ENCODE measurements at regions not wholly inside any gene's neighbourhood (a gene's known extent, or its start where the extent isn't known, plus 50 kb on each side); places are given as distances from the start of the nearest gene placed in this dataset.

DNA sequence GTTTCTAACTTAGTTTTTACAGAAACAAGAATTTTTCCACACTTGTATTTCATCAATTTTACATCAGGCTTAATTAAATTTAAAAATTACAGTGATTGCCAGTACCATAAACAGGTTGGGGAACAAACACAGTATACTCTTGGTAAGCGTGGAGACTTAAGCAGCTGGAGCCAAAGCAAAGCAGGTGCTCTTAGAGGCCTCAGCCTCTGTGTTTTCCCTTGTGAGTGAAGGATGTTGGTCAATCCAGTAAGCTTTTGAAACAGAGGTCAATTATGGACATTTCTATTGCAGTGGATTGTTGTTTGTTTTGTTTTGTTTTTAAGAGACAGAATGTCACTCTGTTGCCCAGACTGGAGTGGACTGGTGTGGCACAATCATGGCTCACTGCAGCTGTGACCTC, 100.6 kb upstream of the CELF2 start:
- no peak for DNase-seq (ENCODE audit: low read depth, low spot score)

DNA sequence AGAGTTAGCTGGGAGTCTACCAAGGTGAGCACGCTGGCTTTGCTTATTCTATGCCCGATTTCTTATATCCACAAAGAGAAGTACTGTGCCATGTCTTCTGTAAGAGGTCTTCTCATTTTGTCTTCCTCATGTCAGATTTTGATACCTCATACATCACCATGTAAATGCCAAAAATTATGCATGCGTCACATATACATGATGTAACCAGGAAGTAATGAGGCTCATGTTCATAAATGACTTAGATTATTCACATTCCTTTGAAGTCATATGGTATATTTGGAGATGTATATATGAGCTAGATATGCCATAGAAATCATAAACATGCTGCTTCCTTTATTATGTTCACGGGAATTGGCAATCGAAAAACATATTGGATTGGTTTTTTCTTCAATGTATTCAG, 97.7 kb upstream of the CELF2 start:
- DNase-seq (ENCODE audit: low read depth, low spot score) = no peak

DNA sequence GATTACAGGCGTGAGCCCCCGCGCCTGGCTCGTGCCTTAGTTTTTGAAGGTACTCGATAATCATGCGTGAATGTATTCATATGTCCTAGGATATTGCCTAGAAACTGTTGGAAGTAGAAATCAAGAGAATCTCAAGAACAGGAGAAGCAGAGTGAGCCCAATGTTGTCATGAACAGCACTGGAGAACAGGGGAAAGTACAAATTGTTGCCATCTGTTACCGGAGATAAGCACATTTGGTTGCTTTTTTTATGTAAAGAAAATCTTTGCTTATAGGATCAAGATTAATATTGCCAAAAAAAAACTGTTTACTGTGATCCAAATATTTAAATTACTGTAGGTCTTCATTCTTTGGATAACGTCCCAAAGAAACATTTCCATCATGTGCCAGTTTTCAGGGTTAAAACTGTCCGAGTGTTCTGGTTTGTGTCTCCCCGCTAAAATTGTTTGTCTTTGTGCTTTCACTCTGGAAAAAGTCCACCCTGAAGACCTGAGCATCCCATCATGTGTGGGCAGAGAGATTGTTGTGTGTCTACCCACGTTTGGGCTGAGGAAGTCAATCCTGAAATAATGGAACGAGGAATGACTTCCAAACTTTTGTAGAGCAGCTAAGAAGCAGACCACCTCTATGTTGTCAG, 95.7 kb upstream of the CELF2 start:
- DNase-seq (ENCODE audit: low read depth, low spot score) = no peak

DNA sequence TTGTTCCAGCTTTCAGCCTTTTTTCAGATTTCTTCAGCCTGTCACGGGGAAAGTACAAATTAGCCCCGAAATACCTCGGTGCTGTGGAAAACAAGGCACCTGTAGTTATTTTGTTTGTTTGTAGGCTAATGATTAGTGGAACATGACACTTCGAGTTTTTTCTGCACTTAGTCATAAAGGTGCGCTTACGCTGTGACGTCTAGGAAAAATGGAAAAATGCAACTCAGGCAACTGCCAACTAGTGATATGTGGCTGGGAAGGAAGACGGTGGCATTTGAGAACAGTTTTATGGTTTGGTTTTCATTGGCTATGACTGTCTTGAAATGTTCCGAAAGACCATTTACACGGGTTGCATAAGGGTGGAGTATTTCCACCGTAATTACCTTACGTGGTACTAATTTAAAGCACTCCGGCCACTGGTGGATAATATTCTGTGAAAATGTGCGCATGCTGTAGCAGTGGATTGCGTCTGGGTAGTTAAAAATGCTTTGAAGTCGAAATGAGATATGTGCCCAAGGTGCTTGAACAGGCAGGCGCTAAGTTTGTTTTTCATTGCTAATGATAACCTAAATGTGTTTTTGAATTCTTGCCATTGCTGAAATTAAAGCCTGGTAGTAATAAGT, 94.5 kb upstream of the CELF2 start:
- no peak for DNase-seq (ENCODE audit: low read depth, low spot score)

DNA sequence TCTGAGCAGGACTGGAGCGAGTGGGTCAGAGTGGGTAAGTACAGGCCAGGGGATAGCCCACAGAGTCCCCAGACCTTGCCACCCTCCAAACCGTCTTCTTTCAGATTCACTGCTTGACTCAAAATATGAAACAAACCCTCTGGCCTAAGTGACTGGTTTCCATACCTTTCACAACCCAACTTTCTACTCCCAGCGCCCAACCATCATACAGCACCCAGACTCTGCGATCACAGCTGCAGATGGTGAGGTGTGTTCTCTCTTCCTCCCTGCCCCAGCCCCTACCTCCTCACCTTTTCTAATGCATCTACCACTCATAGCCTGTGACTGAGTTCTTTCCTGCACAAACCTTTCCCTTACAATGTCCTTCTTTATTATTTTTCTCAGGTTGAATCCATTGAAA, 92.0 kb upstream of the CELF2 start:
- no peak for DNase-seq (ENCODE audit: low read depth, low spot score)

DNA sequence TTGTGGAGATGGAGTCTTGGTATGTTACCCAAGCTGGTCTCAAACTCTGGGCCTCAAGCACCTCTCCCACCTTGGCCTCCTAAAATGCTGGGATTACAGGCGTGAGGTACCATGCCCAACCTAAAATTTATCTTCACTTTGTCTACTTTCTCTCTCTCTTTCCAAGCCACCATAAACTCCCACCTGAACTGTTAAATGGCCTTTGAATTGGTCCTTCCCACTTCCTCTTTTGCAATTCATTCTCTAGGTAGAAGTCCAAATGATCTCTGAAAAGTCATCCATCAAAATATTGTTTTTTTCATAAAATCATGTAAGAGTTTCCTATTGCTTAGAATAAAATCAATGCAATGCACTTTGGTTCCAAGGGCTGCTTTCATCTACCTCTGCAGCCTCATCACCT, 90.1 kb upstream of the CELF2 start:
- no peak for DNase-seq (ENCODE audit: low read depth, low spot score)

DNA sequence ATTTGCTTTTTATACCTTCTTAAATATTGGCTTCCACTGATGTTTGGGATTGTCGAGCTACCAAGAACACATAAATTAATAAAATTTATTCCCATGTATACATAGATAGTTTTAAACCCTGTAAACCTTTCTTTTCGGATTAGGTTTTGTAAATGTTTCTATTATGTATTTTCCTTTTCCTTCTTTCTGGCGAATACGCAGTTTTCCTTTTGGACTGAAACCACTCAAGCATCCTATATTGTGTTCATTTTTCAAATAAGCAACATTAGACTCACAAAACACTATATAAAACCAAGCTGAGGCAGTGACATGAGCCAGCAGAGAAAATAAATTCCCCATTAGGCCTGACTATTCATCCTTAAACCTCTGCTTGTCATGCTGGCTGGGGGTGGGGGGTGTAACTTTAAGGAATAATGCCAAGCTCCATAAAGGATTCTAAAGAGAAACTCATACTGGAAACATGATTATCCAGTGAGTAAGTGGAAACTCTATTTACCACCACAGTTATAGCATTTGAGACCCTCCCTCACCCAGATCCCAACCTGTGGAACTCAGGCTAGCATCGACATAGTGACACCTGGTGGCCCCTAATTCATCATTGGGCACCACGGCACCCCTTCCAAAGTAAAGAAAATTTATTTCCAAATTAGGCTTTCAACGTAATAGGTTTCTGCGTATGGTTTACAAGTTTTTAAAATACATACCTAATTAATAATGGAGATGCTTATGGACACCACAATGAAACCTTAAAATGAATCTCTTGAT, 86.5 kb upstream of the CELF2 start:
- no peak for DNase-seq (ENCODE audit: low read depth, low spot score)

DNA sequence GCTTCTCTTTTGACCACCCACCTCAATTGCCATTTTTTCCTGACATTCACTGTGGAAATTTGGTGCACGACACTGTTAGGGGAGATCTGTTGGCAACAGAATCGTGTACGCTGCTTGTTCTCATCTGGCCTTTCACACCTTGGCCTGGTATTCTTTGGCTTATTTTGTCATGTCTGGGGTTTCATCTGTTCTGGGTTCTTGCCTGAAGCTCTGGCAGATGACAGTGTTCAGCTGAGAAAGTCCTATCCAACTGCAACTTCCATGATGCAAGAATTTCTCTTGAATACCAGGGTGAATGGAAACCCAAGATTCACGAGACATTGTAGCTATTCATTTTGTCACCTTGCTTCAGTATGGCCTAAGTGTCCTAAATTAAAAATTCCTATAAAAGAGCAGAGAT, 82.6 kb upstream of the CELF2 start:
- DNase-seq (ENCODE audit: low read depth, low spot score) = no peak

DNA sequence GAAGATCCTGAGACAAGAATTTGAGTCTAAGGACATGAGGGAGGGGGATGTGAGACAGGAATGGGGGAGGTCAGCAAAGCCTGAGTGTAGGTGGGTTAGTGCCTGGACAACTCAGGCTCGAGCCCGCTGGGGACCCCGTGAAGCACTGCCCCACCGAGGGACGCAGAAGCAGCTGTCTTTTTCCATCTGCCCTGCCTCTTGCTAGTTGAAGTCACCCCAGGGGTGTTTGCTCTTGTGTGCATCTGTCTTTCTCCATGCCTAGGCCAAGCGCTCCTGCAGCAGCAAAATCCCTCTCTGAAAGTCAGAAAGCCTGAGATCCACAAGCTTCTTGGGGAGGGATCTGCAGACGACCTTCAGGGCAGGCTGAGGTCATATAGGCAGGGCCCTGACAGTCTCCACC, 79.0 kb upstream of the CELF2 start:
- DNase-seq (ENCODE audit: low read depth, low spot score) = no peak

DNA sequence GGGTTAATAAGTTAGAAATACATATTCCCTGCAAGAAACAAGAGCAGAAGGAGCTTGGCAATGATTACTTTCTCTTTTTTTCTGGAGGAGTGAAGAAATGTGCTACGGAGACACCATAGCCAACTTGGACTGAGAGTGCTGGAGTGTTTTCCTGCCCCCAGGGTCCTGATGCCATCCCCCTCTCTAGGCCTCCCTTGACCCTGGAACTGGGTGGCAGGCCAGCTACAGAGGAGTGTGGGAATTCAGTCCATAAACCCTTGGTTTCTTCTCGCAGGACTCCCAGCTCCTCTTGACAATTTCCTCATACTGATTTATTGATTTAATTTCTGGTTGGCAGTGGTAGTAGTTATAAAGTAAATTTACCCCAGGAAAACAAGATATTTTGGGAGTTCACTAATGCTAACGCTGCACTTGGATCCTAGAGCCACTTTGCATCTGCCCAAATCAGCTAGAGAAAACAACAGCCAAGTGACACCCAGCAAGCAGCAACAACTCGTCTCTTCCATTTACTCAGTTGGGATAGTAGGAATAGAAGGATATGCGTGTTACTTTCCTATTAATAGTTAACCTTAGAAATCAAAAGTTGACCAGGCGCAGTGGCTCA, 76.4 kb upstream of the CELF2 start:
- no peak for DNase-seq (ENCODE audit: low read depth, low spot score)

DNA sequence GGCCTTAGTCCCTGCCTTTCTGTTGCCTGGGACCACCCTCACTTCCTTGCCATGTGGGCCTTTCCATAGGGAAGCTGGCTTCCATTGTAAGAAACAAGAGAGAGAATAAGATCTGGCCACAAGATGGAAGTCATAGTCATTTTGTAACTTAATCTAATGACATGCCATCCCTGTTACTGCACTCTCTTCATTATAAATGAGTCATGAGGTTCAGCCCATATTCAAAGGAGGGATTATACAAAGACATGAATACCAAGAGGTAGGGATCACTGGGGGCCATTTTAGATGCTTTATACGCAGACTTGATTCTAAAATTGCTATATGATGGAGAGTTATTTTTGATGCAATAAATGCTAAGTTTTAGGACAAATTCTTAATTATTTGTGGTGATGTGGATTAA, 75.2 kb upstream of the CELF2 start:
- DNase-seq (ENCODE audit: low read depth, low spot score) = no peak

DNA sequence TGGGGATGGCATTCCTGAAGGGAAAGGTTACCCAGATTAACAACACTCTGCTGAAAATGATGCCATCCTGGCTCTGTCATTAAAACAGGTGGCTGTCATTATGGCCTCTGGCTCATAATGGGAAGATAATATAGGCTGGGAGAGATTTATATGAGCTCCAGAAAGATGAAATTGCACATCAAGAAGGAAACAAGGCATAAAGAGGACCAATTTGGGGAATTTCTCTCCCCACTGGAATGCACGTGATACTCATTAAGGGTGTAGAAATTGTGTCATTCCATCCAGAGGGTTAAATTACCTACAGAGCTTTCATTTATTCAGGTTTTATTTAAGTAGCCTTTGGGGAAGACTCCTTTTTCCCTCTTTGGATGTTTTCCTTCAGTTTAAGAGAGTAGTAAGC, 71.6 kb upstream of the CELF2 start:
- no peak for DNase-seq (ENCODE audit: low read depth, low spot score)

DNA sequence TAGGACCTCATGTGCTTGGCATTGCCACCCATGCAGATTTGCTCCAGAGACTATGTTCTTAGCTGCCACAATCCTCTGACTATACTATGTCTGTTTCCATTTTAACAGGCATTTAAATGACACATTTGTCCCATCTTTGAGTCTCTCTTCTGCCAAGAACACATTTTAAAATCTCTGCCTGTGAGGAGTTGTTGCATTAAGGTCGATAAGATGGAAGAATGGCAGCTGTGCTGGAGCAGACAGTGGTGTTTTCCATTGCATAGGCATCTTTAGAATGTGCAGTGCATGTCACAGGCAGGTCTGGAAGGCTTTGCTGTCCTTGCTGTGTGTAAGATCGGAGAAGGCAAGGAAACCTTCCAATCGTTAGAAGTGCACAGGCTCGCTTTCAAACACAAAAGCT, 70.9 kb upstream of the CELF2 start:
- no peak for DNase-seq (ENCODE audit: low read depth, low spot score)

DNA sequence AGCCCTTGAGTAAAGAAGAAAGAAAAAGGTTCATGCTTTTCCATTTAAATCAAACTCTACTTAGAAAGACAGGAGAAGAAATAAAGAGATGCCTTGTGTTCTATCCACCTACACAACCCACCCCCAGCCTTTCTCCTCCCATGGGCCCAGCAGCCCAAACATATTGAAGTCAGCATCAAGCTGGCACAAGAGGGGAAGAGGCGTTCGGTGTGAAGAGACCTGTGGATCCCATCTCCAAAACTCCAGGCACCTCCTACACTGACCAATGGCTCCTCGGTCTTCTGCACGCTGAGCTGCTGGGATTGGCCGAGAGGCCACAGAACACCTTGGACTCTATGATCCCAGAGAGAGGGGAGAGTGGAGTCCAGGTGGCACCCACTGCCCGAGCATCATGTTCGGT, 66.0 kb upstream of the CELF2 start:
- no peak for DNase-seq (ENCODE audit: low read depth, low spot score)

DNA sequence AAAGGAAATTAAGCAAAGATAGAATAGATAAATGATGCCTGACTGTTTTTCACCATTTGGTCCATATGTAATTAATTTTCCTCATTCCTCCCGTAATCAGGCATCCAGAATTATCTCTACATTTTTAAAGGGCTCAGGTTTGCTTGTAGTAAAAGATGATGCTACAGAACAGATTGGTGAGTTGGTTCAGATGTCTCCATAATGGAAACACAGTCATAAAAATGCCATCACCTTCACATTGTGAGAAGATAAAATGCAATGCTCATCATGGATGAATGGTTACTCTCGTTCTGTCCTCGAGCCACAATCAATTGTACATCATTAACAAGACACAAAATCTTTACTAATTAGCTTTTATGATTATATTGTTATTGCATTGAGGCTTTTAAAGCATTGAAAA, 64.9 kb upstream of the CELF2 start:
- DNase-seq (ENCODE audit: low read depth, low spot score) = no peak

DNA sequence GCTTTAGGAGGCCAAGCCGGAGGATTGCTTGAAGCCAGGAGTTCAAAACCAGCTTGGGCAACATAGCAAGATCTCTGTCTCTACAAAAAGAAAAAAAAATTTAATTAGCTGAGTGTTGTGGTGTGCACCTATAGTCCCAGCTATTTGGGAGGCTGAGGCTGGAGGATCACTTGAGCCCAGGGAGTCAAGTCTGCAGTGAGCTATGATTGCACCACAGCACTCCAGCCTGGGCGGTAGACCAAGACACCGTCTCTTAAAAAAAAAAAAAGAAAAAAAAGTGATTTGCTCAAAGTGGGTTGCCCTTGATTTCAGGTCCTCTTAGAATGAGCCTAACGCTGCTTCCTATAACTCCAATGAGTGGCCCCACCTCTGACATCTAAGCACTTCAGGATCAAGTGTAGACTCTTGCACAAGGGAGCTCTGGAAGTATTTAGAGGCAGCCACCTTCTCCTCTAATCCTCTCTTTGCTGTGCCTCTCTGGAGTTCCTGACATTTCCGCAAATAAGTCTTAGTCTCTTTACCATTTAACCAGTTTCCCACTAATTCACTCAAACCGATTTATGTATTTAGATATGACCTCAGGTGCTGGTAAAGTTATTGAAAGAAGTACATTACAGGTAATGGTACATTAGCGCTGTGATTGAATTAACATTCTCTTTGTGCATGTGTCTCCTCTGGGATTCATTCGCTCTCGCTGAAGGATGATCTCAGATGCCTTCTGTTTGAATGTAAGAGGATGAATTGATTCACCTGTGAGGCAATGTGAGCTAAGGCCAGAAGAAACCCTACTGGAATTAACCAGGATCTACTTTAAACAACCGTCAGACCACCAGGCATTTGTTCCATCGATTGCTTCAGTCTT, 60.8 kb upstream of the CELF2 start:
- DNase-seq (ENCODE audit: low read depth, low spot score) = no peak

DNA sequence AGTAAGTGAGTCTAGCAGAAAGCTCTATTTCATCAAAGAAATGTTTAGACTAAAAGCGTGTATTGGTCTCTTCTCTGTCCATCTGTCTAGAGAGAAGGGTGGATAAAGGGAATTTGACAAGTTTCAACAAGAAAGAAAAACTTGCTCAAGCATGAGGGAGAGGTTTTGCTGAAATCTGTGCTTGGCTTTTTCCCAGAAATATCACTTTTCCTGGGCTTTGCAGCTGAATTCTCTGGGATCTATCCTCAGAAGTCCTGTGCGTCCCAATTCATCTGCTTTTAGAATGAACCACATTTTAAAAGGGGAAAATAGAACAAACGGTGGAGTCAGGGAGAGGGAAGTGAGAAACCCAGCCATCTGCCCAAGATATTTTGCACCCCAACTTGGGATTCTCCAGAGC, 59.6 kb upstream of the CELF2 start:
- no peak for DNase-seq (ENCODE audit: low read depth, low spot score)

DNA sequence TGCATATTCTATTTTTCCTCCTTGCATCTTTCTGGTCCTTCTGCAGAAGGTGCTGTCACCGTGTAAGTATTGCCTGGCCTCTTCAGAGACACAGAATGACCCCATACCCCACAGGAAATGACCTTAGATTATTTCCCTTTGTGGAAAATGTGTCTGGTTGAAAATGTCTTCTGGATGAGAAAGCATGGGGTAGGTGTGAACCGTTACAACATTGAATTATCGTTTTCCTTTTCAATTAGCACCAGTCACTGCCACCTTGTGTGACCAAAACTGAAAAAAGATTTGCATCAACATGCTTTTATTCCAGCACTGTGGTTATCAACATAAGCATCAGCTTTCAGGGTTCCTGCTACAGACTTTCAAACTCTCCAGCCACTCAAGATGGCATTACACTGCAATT, 58.0 kb upstream of the CELF2 start:
- no peak for DNase-seq (ENCODE audit: low read depth, low spot score)

DNA sequence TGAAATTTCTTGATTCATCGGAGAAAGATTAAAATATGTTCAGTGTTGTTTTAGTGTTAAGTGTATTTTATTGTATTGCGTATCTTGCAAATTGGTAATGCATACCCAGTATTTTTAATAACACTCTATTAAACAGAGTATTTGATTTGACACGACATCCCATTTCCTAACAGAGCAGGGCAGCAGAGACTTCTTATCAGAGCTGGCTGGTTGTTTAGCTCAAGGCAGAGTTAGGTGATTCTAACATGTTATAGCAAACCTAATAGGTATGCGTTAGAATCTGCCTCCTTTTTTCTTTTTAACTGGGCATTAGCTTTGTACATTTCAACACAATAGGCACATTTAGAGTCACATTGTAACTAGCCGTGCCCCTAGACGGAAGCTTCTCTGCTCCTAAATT, 57.1 kb upstream of the CELF2 start:
- DNase-seq (ENCODE audit: low read depth, low spot score) = no peak

DNA sequence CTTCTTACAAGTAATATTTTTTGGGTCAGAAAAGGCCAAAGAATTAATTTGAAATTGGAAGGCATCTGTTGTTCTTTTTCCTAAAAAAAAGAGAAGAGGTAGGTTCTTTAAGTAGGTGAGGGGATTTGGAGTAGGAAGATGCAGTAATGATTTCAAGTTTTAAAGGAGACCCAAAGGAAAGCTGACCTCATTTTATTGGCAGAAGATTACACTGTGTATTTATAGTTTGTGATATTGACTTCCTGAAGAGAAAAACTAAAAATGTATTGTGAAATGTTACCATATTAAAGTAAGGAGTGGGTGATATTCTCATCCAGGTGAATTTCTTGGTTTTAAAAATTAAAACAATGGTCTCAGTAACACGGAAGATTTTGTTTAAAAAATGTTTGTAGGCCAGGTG, 56.6 kb upstream of the CELF2 start:
- no peak for DNase-seq (ENCODE audit: low read depth, low spot score)

DNA sequence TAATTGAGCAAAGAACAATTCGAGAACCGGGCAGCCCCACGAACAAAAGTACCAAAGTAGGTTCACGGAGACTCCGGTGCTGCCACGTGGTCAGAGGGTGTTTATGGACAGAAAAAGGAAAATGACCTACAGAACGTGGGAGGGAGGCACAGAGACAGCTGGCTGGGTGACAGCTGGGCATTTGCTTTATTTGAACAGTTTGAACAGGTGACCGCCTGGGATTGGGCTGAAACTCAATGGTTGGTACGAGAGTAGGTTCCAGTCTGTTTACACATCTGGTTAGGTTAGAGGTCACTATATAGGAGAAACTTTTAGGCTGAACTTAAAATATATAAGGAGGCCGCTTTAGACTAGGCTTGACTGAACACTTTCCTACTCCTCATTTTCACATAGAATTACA, 50.6 kb upstream of the CELF2 start:
- DNase-seq (ENCODE audit: low read depth, low spot score) = no peak
